ENCODE measurements at regions not wholly inside any gene's neighbourhood (a gene's known extent, or its start where the extent isn't known, plus 50 kb on each side); places are given as distances from the start of the nearest gene placed in this dataset.

GRCh38 chr2:15719566-15720313, 128.1 kb downstream of the DDX1 start:
- DNase-seq (ENCODE audit: low spot score) = peak; percentile 42

- no peak for DNase-seq (ENCODE audit: low spot score)
These were observed 129.1 kb downstream of the DDX1 start for GRCh38 chr2:15720561-15721307.

- DNase-seq (ENCODE audit: low spot score) = no peak
These were observed 129.9 kb downstream of the DDX1 start for GRCh38 chr2:15721411-15722067.

- DNase-seq (ENCODE audit: low spot score) = no peak
These were observed 131.3 kb downstream of the DDX1 start for GRCh38 chr2:15722980-15723379.

GRCh38 chr2:15724235-15724634, 132.6 kb downstream of the DDX1 start:
- no peak for DNase-seq (ENCODE audit: low spot score)

GRCh38 chr2:15725101-15725781, 133.6 kb downstream of the DDX1 start:
- DNase-seq (ENCODE audit: low spot score) = no peak

GRCh38 chr2:15725782-15726112, 134.1 kb downstream of the DDX1 start:
- no peak for DNase-seq (ENCODE audit: low spot score)

- no peak for DNase-seq (ENCODE audit: low spot score)
These were observed 134.8 kb downstream of the DDX1 start for GRCh38 chr2:15726321-15727057.

- no peak for DNase-seq (ENCODE audit: low spot score)
These were observed 136.0 kb downstream of the DDX1 start for GRCh38 chr2:15727396-15728244.

GRCh38 chr2:15728245-15728938, 136.7 kb downstream of the DDX1 start:
- DNase-seq (ENCODE audit: low spot score) = no peak

- no peak for DNase-seq (ENCODE audit: low spot score)
These were observed 137.3 kb downstream of the DDX1 start for GRCh38 chr2:15729001-15729400.

- no peak for DNase-seq (ENCODE audit: low spot score)
These were observed 138.3 kb downstream of the DDX1 start for GRCh38 chr2:15729709-15730544.

GRCh38 chr2:15730545-15731212, 139.0 kb downstream of the DDX1 start:
- DNase-seq (ENCODE audit: low spot score) = peak; percentile 66

- no peak for DNase-seq (ENCODE audit: low spot score)
These were observed 139.7 kb downstream of the DDX1 start for GRCh38 chr2:15731213-15731888.

GRCh38 chr2:15731889-15732271, 140.2 kb downstream of the DDX1 start:
- no peak for DNase-seq (ENCODE audit: low spot score)

GRCh38 chr2:15732341-15733077, 140.8 kb downstream of the DDX1 start:
- DNase-seq (ENCODE audit: low spot score) = no peak

- no peak for DNase-seq (ENCODE audit: low spot score)
These were observed 142.4 kb downstream of the DDX1 start for GRCh38 chr2:15733867-15734673.

Data from iPS-NIHi11 (cell line).